Cerebellar nuclear complex (tissue), 1 donor: ENCODE measurements at regions not wholly inside any gene's neighbourhood (a gene's known extent, or its start where the extent isn't known, plus 50 kb on each side); places are given as distances from the start of the nearest gene placed in this dataset.

Experiments used
- DNase-seq, 2 experiments: peaks; one replicate each; lab custom pipeline; 2025; lab: John Stamatoyannopoulos, UW

- no peak for DNase-seq
Measured at GRCh38 chr3:76063811-76064210, 278.5 kb upstream of the ZNF717 start.

GRCh38 chr3:76065964-76066363 is 280.6 kb upstream of the ZNF717 start:
- no peak for DNase-seq

GRCh38 chr3:76078101-76078500 is 292.8 kb upstream of the ZNF717 start:
- no peak for DNase-seq

GRCh38 chr3:76083992-76084391 is 298.6 kb upstream of the ZNF717 start:
- DNase-seq: no peak

DNA sequence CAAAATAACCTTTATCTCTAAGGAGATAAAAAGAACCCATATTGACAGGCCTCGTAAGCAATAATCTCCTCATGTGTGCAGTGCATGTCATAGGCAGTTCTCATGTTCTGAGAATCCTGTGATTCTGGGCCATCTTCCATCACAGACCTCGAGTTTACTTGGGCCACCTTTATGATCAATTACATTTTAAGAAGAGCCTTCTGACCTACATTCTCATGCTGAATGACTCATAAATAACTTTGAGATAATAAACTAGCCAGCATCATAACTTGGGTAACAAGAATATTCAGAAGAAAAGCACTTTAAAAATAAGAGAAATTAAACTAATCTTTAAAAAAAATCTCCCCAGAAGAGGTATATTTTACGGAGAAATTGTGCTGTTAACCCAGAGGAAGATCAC is 310.7 kb upstream of the ZNF717 start:
- DNase-seq: no peak

GRCh38 chr3:76096836-76097588 is 311.7 kb upstream of the ZNF717 start:
- DNase-seq: no peak

GRCh38 chr3:76097589-76097969 is 312.2 kb upstream of the ZNF717 start:
- DNase-seq: no peak

DNA sequence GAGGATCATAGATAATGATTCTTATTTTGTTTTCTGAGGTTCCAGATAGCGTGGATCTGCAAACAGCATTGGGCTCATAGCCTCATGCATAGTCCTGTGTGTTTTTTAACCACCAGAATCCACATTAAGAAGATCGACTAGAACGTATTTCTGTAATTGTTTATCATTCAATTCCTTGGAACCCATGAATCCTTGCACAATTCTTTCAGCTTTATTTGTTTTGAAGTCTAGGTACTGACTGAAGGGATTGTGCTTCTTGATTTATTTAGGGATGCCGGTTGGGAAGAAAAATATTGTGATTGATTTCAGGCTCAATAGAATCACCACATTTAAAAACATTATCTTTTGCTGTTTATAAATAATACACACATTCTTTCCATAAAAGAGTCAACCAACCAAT is 314.6 kb upstream of the ZNF717 start:
- no peak for DNase-seq

DNA sequence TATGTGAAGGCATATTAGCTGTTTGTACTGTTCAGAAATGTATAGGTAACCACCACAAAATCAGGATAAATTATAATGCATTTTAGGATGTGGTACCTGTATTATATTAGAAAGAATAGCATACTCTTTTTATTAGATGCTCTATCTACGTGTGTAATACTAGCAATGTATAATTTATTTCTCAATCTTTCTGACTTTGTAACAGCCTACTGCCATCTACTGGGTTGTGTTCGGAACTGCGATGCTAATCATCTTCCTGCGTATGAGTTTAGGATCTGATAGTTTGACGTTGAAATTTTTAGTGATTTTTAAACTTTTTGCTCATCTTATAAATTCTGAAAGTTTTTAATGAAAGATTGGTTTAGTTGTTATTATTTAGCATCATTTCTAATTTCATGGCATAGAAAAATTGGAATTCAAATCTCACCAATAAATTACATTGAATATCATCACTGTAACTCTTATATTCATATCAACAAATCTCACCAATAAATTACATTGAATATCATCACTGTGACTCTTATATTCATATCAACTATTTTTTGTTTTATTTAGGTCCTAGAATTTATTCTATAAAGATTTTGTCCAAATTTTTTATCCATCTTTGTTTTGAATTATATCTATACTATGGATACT is 322.7 kb upstream of the ZNF717 start:
- no peak for DNase-seq

DNA sequence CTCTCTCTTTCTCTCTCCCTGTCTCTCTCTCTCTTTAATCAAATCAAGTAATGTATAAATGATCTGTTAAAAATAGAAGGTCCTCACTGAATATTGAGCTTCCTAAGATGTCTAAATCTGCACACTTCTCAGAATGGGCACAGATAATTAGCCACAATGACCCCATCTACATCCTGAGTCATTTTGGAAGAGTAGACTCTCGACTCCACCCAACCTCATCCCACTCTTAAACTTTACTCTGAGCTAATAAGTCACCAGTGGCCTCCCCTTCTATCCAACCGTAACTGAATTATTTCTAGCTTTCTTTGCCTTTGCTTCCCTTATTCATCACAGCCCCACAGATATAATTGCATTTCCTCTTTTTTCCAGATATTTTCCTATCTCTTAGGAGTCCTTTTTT is 326.5 kb upstream of the ZNF717 start:
- no peak for DNase-seq

DNA sequence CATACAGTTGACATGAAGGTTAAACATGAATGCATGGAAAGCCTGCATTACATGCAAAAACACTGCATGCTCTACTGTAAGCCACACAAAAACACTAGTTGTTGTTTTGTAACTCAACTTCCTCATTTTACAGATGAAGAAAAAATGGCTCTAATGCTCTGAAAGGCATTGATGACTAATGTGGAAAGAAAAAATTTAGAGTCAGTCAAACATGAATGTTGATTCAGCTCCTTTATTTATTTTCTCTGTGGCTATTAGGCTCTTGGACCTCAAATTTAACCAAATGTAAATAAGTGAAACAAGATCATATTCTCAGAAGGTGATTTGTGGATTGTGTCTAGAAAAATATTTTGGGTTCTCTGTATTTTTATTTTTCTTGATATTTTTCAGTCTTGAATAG is 336.7 kb upstream of the ZNF717 start:
- DNase-seq: no peak

DNA sequence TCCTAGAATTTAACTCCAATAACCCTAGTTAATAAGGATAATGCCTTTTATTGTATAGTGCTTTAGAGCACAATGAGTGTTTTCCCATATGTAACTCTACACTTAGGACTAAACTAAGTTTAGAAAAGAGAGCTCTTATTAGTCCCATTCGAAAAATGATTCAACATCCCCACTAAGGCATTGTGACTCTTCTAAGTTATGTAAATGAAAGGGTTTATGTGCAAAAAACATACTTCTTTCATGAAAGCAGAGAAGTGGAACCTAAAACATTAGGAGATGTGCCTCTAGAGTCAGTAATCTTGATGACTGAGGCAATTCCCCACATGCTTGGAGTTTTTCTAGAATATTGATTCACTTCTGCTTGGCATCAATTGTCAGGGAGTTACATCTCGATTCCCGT is 344.1 kb upstream of the ZNF717 start:
- no peak for DNase-seq

GRCh38 chr3:76131396-76132153 is 346.2 kb upstream of the ZNF717 start:
- no peak for DNase-seq

GRCh38 chr3:76132154-76132470 is 346.8 kb upstream of the ZNF717 start:
- DNase-seq: no peak

DNA sequence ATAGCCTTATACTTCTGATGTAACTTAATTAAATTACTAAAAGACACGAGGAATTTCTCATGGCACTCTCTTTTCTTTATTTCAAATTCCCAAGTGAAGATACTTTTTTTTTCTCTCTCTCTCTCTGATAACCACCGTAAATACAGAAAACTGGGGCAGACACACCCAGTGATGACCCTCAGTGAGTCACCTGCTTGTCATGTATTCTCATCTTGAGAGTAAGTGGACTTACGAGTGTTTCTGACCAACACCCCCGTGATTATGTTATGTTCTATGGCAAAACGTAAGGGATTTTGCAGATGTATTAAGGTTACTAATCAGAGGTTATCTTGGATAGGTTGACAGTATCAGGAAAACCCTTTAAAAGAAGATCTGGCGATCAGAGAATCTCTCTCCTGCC is 348.8 kb upstream of the ZNF717 start:
- DNase-seq: no peak

DNA sequence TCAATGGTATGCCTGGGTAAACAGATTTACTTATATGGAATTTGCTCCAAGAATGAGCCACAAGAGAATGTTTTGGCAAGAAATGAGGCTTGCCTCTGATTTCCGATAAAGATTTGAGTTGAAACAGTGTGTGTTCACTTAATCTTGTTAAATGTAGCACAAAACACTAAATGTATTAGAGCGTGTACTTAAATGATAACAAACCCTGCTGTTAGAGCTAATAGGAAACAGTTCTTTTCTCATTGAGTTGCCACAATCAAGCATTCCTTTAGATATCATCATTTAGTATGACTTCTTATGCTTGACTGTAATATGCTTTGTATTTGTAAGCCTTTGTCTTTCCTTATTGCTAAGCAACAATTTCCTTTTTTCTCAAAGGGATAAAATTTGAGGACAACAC is 353.6 kb upstream of the ZNF717 start:
- DNase-seq: no peak

DNA sequence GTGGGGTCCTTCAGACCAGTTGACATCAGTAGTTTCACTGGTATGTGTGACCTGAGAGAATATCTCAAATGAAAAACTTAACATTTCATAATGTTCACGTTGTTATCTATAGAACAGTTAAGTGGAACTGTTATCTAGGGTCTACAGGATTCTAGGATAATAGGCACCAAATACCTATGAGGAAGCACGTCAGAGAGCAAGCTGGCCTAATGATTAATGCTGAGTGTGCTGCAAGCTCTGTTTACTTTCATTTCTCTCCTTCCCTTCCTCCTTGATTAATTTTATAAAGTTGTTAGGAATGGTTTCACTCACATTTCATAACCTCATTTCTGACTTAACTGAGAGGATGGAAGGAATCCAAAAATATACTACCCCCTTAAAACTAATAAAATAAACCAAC is 362.5 kb upstream of the ZNF717 start:
- no peak for DNase-seq

- DNase-seq: no peak
Measured at GRCh38 chr3:76152028-76152427, 366.7 kb upstream of the ZNF717 start.

- no peak for DNase-seq
Measured at GRCh38 chr3:76161856-76162255, 376.5 kb upstream of the ZNF717 start.

GRCh38 chr3:76171647-76172046 is 386.3 kb upstream of the ZNF717 start:
- DNase-seq: no peak

DNA sequence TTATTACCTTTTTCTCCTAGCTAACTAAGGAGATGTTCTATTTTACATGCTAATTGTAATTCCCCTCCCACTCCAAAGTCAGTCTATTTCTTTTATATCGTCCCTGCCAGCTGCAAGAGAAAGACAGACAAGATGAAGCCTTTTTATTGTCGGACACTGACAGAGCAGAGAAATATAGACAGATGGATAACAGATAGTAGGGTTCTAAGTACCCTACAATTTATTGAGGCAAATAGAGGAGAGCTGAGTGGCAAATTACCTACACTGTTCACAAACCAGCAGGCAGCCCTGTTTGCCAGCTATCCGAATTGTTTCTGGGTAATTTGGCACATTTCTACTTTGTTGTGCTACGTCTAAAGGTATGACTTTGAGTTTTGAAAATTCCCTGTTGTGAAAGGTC is 392.3 kb upstream of the ZNF717 start:
- DNase-seq: no peak

GRCh38 chr3:76178412-76178811 is 393.1 kb upstream of the ZNF717 start:
- DNase-seq: no peak

GRCh38 chr3:76181213-76181612 is 395.9 kb upstream of the ZNF717 start:
- DNase-seq: no peak
